Liver (tissue), 8 donors: ENCODE measurements at regions not wholly inside any gene's neighbourhood (a gene's known extent, or its start where the extent isn't known, plus 50 kb on each side); places are given as distances from the start of the nearest gene placed in this dataset.

Experiments
- DNase-seq: peaks from one replicate; pipeline ENCODE4 v3.0.0-alpha.2; 2017; ENCODE audit warnings: low spot score
- H3K27ac ChIP-seq, 2 donors: one replicate each; pipeline ENCODE4 v1.7.0; 2013; ENCODE audit warnings: inconsistent platforms in 2 of 2, low read length in 2 of 2, control low read depth in 1 of 2, low read depth in 1 of 2, mild to moderate bottlenecking in 1 of 2
- H3K27me3 ChIP-seq, 4 donors: one replicate each; pipeline versions ENCODE4 v1.6.1 to v1.7.0; 2013; ENCODE audit warnings: low read length in 3 of 4, inconsistent platforms in 1 of 4, mild to moderate bottlenecking in 1 of 4, moderate library complexity in 1 of 4; ENCODE audit not compliant: control insufficient read depth in 4 of 4, insufficient read depth in 4 of 4
- H3K36me3 ChIP-seq, 4 donors: one replicate each; pipeline versions ENCODE4 v1.6.1 to v1.7.0; 2013; ENCODE audit warnings: low read length in 3 of 4, mild to moderate bottlenecking in 3 of 4, low read depth in 1 of 4, moderate library complexity in 1 of 4; ENCODE audit not compliant: control insufficient read depth in 4 of 4, insufficient read depth in 3 of 4
- H3K4me1 ChIP-seq, 4 donors: one replicate each; pipeline versions ENCODE4 v1.6.1 to v1.7.0; 2013; ENCODE audit warnings: low read length in 3 of 4, mild to moderate bottlenecking in 3 of 4, moderate library complexity in 1 of 4; ENCODE audit not compliant: control insufficient read depth in 4 of 4, insufficient read depth in 4 of 4
- H3K4me3 ChIP-seq, 3 donors: one replicate each; pipeline versions ENCODE4 v1.6.1 to v1.7.0; 2013; ENCODE audit warnings: low read length in 3 of 3, control low read depth in 1 of 3, low read depth in 1 of 3, mild to moderate bottlenecking in 1 of 3
- H3K9ac ChIP-seq, 2 donors: one replicate each; pipeline ENCODE4 v1.7.0; 2013; ENCODE audit warnings: low read length in 2 of 2, mild to moderate bottlenecking in 2 of 2, moderate library complexity in 2 of 2, control low read depth in 1 of 2, low read depth in 1 of 2
- H3K9me3 ChIP-seq, 4 donors: one replicate each; pipeline versions ENCODE4 v1.6.1 to v1.7.0; 2013; ENCODE audit warnings: low read length in 3 of 4; ENCODE audit not compliant: control insufficient read depth in 4 of 4
- EGR1 ChIP-seq, 2 donors: IDR thresholded peaks; 2 replicates each; pipeline ENCODE4 v1.6.1; 2016 to 2018; ENCODE audit warnings: antibody characterized with exemption in 2 of 2, low read depth in 2 of 2
- FOXA1 ChIP-seq: IDR thresholded peaks from 2 replicates; pipeline ENCODE4 v1.6.1; 2016; ENCODE audit warnings: antibody characterized with exemption
- FOXA2 ChIP-seq: IDR thresholded peaks from 2 replicates; pipeline ENCODE4 v1.6.1; 2016; ENCODE audit warnings: antibody characterized with exemption
- GABPA ChIP-seq, 2 donors: IDR thresholded peaks in 1 of 2; conservative IDR thresholded peaks in 1 of 2; 2 replicates each; pipeline ENCODE4 v1.6.1; 2016; ENCODE audit warnings: antibody characterized with exemption in 2 of 2, mild to moderate bottlenecking in 1 of 2, moderate library complexity in 1 of 2
- HNF4A ChIP-seq, 2 donors: conservative IDR thresholded peaks; 2 replicates each; pipeline ENCODE4 v1.6.1; 2016; ENCODE audit warnings: antibody characterized with exemption in 2 of 2, mild to moderate bottlenecking in 2 of 2
- HNF4G ChIP-seq: IDR thresholded peaks from 2 replicates; pipeline ENCODE4 v1.6.1; 2016; ENCODE audit warnings: antibody characterized with exemption
- JUND ChIP-seq, 2 donors: IDR thresholded peaks; 2 replicates each; pipeline ENCODE4 v1.6.1; 2016; ENCODE audit warnings: antibody characterized with exemption in 2 of 2
- NR2F2 ChIP-seq: IDR thresholded peaks from 2 replicates; pipeline ENCODE4 v1.6.1; 2016; ENCODE audit warnings: antibody characterized with exemption
- RAD21 ChIP-seq, 2 donors: IDR thresholded peaks; 2 replicates each; pipeline ENCODE4 v1.6.1; 2016; ENCODE audit warnings: antibody characterized with exemption in 2 of 2, mild to moderate bottlenecking in 2 of 2
- RXRA ChIP-seq, 2 donors: IDR thresholded peaks; 2 replicates each; pipeline ENCODE4 v1.6.1; 2017 to 2018; ENCODE audit warnings: antibody characterized with exemption in 2 of 2, mild to moderate bottlenecking in 1 of 2
- SP1 ChIP-seq: IDR thresholded peaks from 2 replicates; pipeline ENCODE4 v1.6.1; 2018; ENCODE audit warnings: antibody characterized with exemption, mild to moderate bottlenecking
- TAF1 ChIP-seq: conservative IDR thresholded peaks from 2 replicates; pipeline ENCODE4 v1.6.1; 2016; ENCODE audit warnings: antibody characterized with exemption, mild to moderate bottlenecking
- YY1 ChIP-seq: IDR thresholded peaks from 2 replicates; pipeline ENCODE4 v1.6.1; 2016; ENCODE audit warnings: antibody characterized with exemption, mild to moderate bottlenecking
- WGBS: extraction: QIAGEN DNeasy Blood & Tissue Kit; methylation state at CpG from one replicate; pipeline ENCODE4 v1.1.7; 2013; 5-methylcytosine and 5-hydroxymethylcytosine counted together
- TF ChIP-seq, protein P1 (sequence below): IDR thresholded peaks from 2 replicates; pipeline ENCODE4 v1.6.1; 2016; ENCODE audit warnings: antibody characterized with exemption, mild to moderate bottlenecking
- TF ChIP-seq, protein P2 (sequence below): IDR thresholded peaks from 2 replicates; pipeline ENCODE4 v1.6.1; 2016; ENCODE audit warnings: antibody characterized with exemption
- TF ChIP-seq, protein P3 (sequence below): IDR thresholded peaks from 2 replicates; pipeline ENCODE4 v1.6.1; 2016; ENCODE audit warnings: antibody characterized with exemption
- TF ChIP-seq, protein P4 (sequence below): IDR thresholded peaks from 2 replicates; pipeline ENCODE4 v1.6.1; 2016; ENCODE audit warnings: antibody characterized with exemption
- TF ChIP-seq, protein P5 (sequence below): fragments of 150-350 bp; IDR thresholded peaks from 2 replicates; pipeline ENCODE4 v1.5.1; 2017; ENCODE audit warnings: improper control_type of control experiment, low read depth, low read length; ENCODE audit not compliant: missing input control
- donor health status: healthy.
- donor health status: healthy.
- donor health status: healthy.
- donor health status: healthy.
- donor health status: healthy.

DNA sequence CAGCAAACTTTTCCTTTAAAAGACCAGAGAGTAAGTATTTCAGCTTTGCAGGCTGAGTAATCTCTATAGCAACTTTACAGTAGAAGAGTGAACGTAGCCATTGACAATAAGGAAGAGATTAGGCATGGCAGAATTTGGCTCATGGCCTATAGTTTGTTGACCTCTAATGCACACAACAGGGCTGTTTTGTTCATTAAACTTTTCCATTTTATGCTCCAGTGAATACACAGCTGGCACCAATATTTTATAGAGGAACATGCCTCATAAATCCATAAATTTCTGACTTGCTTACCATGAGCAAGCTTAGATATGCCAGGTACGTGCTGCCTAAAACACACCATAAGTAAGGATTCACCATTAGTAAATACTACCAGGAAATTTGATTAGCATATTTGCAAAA, 609.0 kb upstream of the STXBP6 start:
- H3K27ac ChIP-seq: no peak overlapping the region
- no peaks in the 10 kb centered on the region for H3K9me3 ChIP-seq
- 58% methylated on average over 2 of the region's 2 CpGs for WGBS
- H3K36me3 ChIP-seq: no peaks in the 10 kb centered on the region
- no peak for TF ChIP-seq EGR1 (IDR thresholded peaks at IDR 0.05; ENCODE audit: low read depth in 2 of 2)
- TF ChIP-seq, protein P1, sequence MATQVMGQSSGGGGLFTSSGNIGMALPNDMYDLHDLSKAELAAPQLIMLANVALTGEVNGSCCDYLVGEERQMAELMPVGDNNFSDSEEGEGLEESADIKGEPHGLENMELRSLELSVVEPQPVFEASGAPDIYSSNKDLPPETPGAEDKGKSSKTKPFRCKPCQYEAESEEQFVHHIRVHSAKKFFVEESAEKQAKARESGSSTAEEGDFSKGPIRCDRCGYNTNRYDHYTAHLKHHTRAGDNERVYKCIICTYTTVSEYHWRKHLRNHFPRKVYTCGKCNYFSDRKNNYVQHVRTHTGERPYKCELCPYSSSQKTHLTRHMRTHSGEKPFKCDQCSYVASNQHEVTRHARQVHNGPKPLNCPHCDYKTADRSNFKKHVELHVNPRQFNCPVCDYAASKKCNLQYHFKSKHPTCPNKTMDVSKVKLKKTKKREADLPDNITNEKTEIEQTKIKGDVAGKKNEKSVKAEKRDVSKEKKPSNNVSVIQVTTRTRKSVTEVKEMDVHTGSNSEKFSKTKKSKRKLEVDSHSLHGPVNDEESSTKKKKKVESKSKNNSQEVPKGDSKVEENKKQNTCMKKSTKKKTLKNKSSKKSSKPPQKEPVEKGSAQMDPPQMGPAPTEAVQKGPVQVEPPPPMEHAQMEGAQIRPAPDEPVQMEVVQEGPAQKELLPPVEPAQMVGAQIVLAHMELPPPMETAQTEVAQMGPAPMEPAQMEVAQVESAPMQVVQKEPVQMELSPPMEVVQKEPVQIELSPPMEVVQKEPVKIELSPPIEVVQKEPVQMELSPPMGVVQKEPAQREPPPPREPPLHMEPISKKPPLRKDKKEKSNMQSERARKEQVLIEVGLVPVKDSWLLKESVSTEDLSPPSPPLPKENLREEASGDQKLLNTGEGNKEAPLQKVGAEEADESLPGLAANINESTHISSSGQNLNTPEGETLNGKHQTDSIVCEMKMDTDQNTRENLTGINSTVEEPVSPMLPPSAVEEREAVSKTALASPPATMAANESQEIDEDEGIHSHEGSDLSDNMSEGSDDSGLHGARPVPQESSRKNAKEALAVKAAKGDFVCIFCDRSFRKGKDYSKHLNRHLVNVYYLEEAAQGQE: no peak
- TF ChIP-seq FOXA1: no peak
- no peak for TF ChIP-seq JUND (IDR thresholded peaks at IDR 0.05)
- TF ChIP-seq, protein P2, sequence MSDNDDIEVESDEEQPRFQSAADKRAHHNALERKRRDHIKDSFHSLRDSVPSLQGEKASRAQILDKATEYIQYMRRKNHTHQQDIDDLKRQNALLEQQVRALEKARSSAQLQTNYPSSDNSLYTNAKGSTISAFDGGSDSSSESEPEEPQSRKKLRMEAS: no peak
- TF ChIP-seq HNF4A (conservative IDR thresholded peaks at IDR 0.05): no peak
- no peak for TF ChIP-seq RAD21 (IDR thresholded peaks at IDR 0.05)
- TF ChIP-seq NR2F2: no peak
- TF ChIP-seq SP1: no peak
- no peak for TF ChIP-seq FOXA2
- no peak for TF ChIP-seq GABPA (IDR thresholded peaks at IDR 0.05 in 1 of 2, conservative IDR thresholded peaks at IDR 0.05 in 1 of 2)
- no peak for TF ChIP-seq TAF1
- no peak for TF ChIP-seq HNF4G
- TF ChIP-seq, protein P3, sequence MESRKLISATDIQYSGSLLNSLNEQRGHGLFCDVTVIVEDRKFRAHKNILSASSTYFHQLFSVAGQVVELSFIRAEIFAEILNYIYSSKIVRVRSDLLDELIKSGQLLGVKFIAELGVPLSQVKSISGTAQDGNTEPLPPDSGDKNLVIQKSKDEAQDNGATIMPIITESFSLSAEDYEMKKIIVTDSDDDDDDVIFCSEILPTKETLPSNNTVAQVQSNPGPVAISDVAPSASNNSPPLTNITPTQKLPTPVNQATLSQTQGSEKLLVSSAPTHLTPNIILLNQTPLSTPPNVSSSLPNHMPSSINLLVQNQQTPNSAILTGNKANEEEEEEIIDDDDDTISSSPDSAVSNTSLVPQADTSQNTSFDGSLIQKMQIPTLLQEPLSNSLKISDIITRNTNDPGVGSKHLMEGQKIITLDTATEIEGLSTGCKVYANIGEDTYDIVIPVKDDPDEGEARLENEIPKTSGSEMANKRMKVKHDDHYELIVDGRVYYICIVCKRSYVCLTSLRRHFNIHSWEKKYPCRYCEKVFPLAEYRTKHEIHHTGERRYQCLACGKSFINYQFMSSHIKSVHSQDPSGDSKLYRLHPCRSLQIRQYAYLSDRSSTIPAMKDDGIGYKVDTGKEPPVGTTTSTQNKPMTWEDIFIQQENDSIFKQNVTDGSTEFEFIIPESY: no peak
- no peak for TF ChIP-seq YY1
- TF ChIP-seq, protein P4, sequence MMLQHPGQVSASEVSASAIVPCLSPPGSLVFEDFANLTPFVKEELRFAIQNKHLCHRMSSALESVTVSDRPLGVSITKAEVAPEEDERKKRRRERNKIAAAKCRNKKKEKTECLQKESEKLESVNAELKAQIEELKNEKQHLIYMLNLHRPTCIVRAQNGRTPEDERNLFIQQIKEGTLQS: no peak
- TF ChIP-seq, protein P5, sequence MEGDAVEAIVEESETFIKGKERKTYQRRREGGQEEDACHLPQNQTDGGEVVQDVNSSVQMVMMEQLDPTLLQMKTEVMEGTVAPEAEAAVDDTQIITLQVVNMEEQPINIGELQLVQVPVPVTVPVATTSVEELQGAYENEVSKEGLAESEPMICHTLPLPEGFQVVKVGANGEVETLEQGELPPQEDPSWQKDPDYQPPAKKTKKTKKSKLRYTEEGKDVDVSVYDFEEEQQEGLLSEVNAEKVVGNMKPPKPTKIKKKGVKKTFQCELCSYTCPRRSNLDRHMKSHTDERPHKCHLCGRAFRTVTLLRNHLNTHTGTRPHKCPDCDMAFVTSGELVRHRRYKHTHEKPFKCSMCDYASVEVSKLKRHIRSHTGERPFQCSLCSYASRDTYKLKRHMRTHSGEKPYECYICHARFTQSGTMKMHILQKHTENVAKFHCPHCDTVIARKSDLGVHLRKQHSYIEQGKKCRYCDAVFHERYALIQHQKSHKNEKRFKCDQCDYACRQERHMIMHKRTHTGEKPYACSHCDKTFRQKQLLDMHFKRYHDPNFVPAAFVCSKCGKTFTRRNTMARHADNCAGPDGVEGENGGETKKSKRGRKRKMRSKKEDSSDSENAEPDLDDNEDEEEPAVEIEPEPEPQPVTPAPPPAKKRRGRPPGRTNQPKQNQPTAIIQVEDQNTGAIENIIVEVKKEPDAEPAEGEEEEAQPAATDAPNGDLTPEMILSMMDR: no peak
- TF ChIP-seq RXRA (IDR thresholded peaks at IDR 0.05): no peak
- H3K4me3 ChIP-seq: no peak overlapping the region
- no peaks in the 10 kb centered on the region for H3K27me3 ChIP-seq
- H3K4me1 ChIP-seq: no peaks in the 10 kb centered on the region
- H3K9ac ChIP-seq: no peak overlapping the region
- no peak for DNase-seq
